Esophagus muscularis mucosa (tissue), 3 donors: ENCODE measurements at regions not wholly inside any gene's neighbourhood (a gene's known extent, or its start where the extent isn't known, plus 50 kb on each side); places are given as distances from the start of the nearest gene placed in this dataset.

ENCODE experiments used
- POLR2AphosphoS5 ChIP-seq, 2 donors: sonication (generic); formaldehyde crosslinking; IDR thresholded peaks; one replicate each; pipeline ENCODE4 v1.6.1; 2017; ENCODE audit warnings: antibody characterized with exemption in 2 of 2
- TF ChIP-seq, protein P1 (sequence below), 3 experiments: fragments of 200-600 bp in 2 of 3; fragments of 450-650 bp in 1 of 3; sonication (generic) in 2 of 3; IDR thresholded peaks; one replicate each; pipeline ENCODE4 v1.5.1; 2017 to 2019; ENCODE audit warnings: antibody characterized with exemption in 3 of 3, mild to moderate bottlenecking in 2 of 3, moderate library complexity in 1 of 3

DNA sequence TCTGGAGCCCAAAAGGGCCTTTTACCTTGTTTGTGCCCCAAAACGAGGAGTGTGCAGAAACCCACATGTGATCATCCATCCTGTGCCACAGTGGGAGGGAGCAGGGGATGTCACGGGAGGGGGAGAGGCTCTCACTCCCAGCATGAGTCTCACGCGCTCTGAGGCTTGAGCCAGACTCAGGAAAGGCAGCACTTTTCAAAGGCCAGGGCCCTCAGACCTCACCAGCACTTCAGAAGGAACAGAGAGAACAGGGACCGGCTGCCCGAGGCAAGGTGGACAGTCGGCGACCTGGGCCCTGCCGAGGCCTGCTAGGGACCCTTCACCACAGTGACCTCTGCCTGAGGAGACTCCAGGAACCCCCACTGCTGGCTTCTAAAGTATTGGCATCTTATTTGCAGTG is 71.7 kb upstream of the WASF3 start:
- no peak for TF ChIP-seq POLR2AphosphoS5 (IDR thresholded peaks at IDR 0.05)
- TF ChIP-seq, protein P1, sequence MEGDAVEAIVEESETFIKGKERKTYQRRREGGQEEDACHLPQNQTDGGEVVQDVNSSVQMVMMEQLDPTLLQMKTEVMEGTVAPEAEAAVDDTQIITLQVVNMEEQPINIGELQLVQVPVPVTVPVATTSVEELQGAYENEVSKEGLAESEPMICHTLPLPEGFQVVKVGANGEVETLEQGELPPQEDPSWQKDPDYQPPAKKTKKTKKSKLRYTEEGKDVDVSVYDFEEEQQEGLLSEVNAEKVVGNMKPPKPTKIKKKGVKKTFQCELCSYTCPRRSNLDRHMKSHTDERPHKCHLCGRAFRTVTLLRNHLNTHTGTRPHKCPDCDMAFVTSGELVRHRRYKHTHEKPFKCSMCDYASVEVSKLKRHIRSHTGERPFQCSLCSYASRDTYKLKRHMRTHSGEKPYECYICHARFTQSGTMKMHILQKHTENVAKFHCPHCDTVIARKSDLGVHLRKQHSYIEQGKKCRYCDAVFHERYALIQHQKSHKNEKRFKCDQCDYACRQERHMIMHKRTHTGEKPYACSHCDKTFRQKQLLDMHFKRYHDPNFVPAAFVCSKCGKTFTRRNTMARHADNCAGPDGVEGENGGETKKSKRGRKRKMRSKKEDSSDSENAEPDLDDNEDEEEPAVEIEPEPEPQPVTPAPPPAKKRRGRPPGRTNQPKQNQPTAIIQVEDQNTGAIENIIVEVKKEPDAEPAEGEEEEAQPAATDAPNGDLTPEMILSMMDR (IDR thresholded peaks at IDR 0.05) = no peak
